HEK293 (cell line): ENCODE measurements at regions not wholly inside any gene's neighbourhood (a gene's known extent, or its start where the extent isn't known, plus 50 kb on each side); places are given as distances from the start of the nearest gene placed in this dataset.

Experiments
- CTCF ChIA-PET: fragments of 350-600 bp; formaldehyde crosslinking; extraction: SDS; loops from one replicate; lab custom pipeline; 2021; ENCODE audit warnings: antibody characterized with exemption; lab: Yijun Ruan, JAX
- POLR2A ChIA-PET: fragments of 300-600 bp; formaldehyde crosslinking; extraction: SDS; loops from one replicate; lab custom pipeline; 2020; ENCODE audit warnings: antibody characterized with exemption, inconsistent platforms; lab: Yijun Ruan, JAX
- H3K27ac ChIP-seq: fragments of 200-500 bp; sonication (Bioruptor generic); 2 replicates; pipeline ENCODE4 v1.5.1; 2014; ENCODE audit warnings: low read depth, low read length, control low read depth, inconsistent platforms; ENCODE audit errors: extremely low read depth
- H3K36me3 ChIP-seq, 2 experiments: fragments of 200-500 bp in 1 of 2; sonication (Bioruptor generic) in 1 of 2; 1 replicate in 1 of 2; 2 replicates in 1 of 2; pipeline ENCODE4 v1.5.1; 2014 to 2017; ENCODE audit warnings: inconsistent platforms in 2 of 2, low read length in 2 of 2; ENCODE audit not compliant: control insufficient read depth in 2 of 2, insufficient read depth in 1 of 2
- H3K4me1 ChIP-seq: fragments of 200-500 bp; sonication (Bioruptor generic); 2 replicates; pipeline ENCODE4 v1.5.1; 2014; ENCODE audit warnings: mild to moderate bottlenecking, low read length, inconsistent platforms; ENCODE audit not compliant: control insufficient read depth, insufficient read depth
- H3K4me3 ChIP-seq: 2 replicates; pipeline ENCODE4 v1.5.1; 2011; ENCODE audit warnings: low read depth, mild to moderate bottlenecking, control low read depth, low read length, moderate library complexity
- H3K9me3 ChIP-seq: fragments of 200-500 bp; sonication (Bioruptor generic); 2 replicates; pipeline ENCODE4 v1.5.1; 2014; ENCODE audit warnings: low read depth, low read length, inconsistent platforms; ENCODE audit not compliant: control insufficient read depth, insufficient read depth
- BCL11B ChIP-seq: fragments of 450-650 bp; formaldehyde crosslinking; IDR thresholded peaks from 2 replicates; pipeline ENCODE4 v1.5.1; 2016; ENCODE audit warnings: low read depth, missing biosample characterization, missing genetic modification characterization
- HIC1 ChIP-seq: fragments of 450-650 bp; formaldehyde crosslinking; IDR thresholded peaks from 2 replicates; pipeline ENCODE4 v1.5.1; 2016; ENCODE audit warnings: missing biosample characterization, missing genetic modification characterization
- KLF1 ChIP-seq: fragments of 450-650 bp; formaldehyde crosslinking; IDR thresholded peaks from 2 replicates; pipeline ENCODE4 v1.5.1; 2016; ENCODE audit warnings: missing biosample characterization, missing genetic modification characterization
- OSR2 ChIP-seq: fragments of 450-650 bp; formaldehyde crosslinking; IDR thresholded peaks from 2 replicates; pipeline ENCODE4 v1.5.1; 2016; ENCODE audit warnings: missing biosample characterization, missing genetic modification characterization
- PRDM2 ChIP-seq: fragments of 450-650 bp; formaldehyde crosslinking; IDR thresholded peaks from 2 replicates; pipeline ENCODE4 v1.5.1; 2016; ENCODE audit warnings: missing biosample characterization, missing genetic modification characterization, borderline replicate concordance
- SP3 ChIP-seq: fragments of 450-650 bp; formaldehyde crosslinking; IDR thresholded peaks from 2 replicates; pipeline ENCODE4 v1.5.1; 2016; ENCODE audit warnings: missing biosample characterization, missing genetic modification characterization
- TSHZ1 ChIP-seq: fragments of 450-650 bp; formaldehyde crosslinking; IDR thresholded peaks from 2 replicates; pipeline ENCODE4 v1.5.1; 2016; ENCODE audit warnings: missing biosample characterization, missing genetic modification characterization, borderline replicate concordance
- ZBTB26 ChIP-seq: fragments of 450-650 bp; formaldehyde crosslinking; optimal IDR thresholded peaks from 2 replicates; pipeline ENCODE3; 2016; ENCODE audit warnings: missing biosample characterization, mild to moderate bottlenecking, missing genetic modification characterization
- ZNF2 ChIP-seq: fragments of 450-650 bp; formaldehyde crosslinking; IDR thresholded peaks from 2 replicates; pipeline ENCODE4 v1.5.1; 2016; ENCODE audit warnings: missing biosample characterization, missing genetic modification characterization
- ZNF223 ChIP-seq: fragments of 450-650 bp; formaldehyde crosslinking; IDR thresholded peaks from 2 replicates; pipeline ENCODE4 v1.5.1; 2016; ENCODE audit warnings: missing biosample characterization, missing genetic modification characterization
- ZNF248 ChIP-seq: fragments of 450-650 bp; formaldehyde crosslinking; IDR thresholded peaks from 2 replicates; pipeline ENCODE4 v1.5.1; 2017; ENCODE audit warnings: missing biosample characterization, missing genetic modification characterization
- ZNF394 ChIP-seq: fragments of 450-650 bp; formaldehyde crosslinking; IDR thresholded peaks from 2 replicates; pipeline ENCODE4 v1.5.1; 2016; ENCODE audit warnings: missing biosample characterization, missing genetic modification characterization, mild to moderate bottlenecking, moderate library complexity, borderline replicate concordance
- ZNF398 ChIP-seq: fragments of 450-650 bp; formaldehyde crosslinking; IDR thresholded peaks from 2 replicates; pipeline ENCODE4 v1.5.1; 2017; ENCODE audit warnings: missing biosample characterization, missing genetic modification characterization
- ZNF521 ChIP-seq: fragments of 450-650 bp; formaldehyde crosslinking; IDR thresholded peaks from 2 replicates; pipeline ENCODE4 v1.5.1; 2017; ENCODE audit warnings: missing biosample characterization, mild to moderate bottlenecking, missing genetic modification characterization
- ZNF544 ChIP-seq: fragments of 450-650 bp; formaldehyde crosslinking; IDR thresholded peaks from 2 replicates; pipeline ENCODE4 v1.5.0; 2017; ENCODE audit warnings: missing biosample characterization, missing genetic modification characterization
- ZNF645 ChIP-seq: fragments of 450-650 bp; formaldehyde crosslinking; IDR thresholded peaks from 2 replicates; pipeline ENCODE4; 2016; ENCODE audit warnings: missing biosample characterization, missing genetic modification characterization
- ZSCAN30 ChIP-seq: fragments of 450-650 bp; IDR thresholded peaks from 2 replicates; pipeline ENCODE4 v1.5.1; 2018; ENCODE audit warnings: missing biosample characterization, mild to moderate bottlenecking, missing genetic modification characterization, moderate library complexity
- ZXDB ChIP-seq: fragments of 450-650 bp; formaldehyde crosslinking; IDR thresholded peaks from 2 replicates; pipeline ENCODE4 v1.5.1; 2016; ENCODE audit warnings: missing biosample characterization, missing genetic modification characterization

- TF ChIP-seq HIC1 (tag by site-specific recombination): no peak
- no peak for TF ChIP-seq ZNF248 (tag by site-specific recombination)
- TF ChIP-seq OSR2 (tag by site-specific recombination): no peak
- TF ChIP-seq SP3: no peak
- no peak for TF ChIP-seq ZNF521 (tag by site-specific recombination)
- TF ChIP-seq ZXDB: no peak
- no peak for TF ChIP-seq ZNF398
- TF ChIP-seq ZNF223 (tag by site-specific recombination): no peak
- TF ChIP-seq ZBTB26 (tag by site-specific recombination): no peak
- no peak for TF ChIP-seq TSHZ1 (tag by site-specific recombination)
- no peak for TF ChIP-seq ZSCAN30 (tag by site-specific recombination)
- TF ChIP-seq ZNF645 (tag by site-specific recombination): no peak
Observed at GRCh38 chr5:144958002-144958401, 787.3 kb downstream of the KCTD16 start (continued).

- no peak overlapping the region for H3K27ac ChIP-seq
- no peak for TF ChIP-seq ZNF394 (tag by site-specific recombination)
- no peak for TF ChIP-seq PRDM2 (tag by site-specific recombination)
- TF ChIP-seq ZNF2 (tag by site-specific recombination): no peak
- no peak for TF ChIP-seq HIC1 (tag by site-specific recombination)
- no peak for TF ChIP-seq ZNF521 (tag by site-specific recombination)
- TF ChIP-seq BCL11B: no peak
- TF ChIP-seq ZNF544: no peak
- TF ChIP-seq KLF1 (tag by site-specific recombination): no peak
Observed at GRCh38 chr5:144950996-144951395, 780.3 kb downstream of the KCTD16 start.

More at GRCh38 chr5:144950996-144951395, 780.3 kb downstream of the KCTD16 start:
- ChIA-PET POLR2A (no interaction called here), CTCF (interaction anchor here (0.6 kb wide), 1 partner anchor 709 kb away, joined by 3 read pairs; no protein-coding TSS in a partner anchor)
- Histone ChIP-seq H3K4me3 (no peak overlapping the region), H3K4me1 (no peaks in the 10 kb centered on the region), H3K36me3 (no peaks in the 10 kb centered on the region), H3K9me3 (no peaks in the 10 kb centered on the region)
